Activated T-helper 17 cell treated with anti-CD3 and anti-CD28 coated beads, Interleukin-2, amount 50 U/mL, for 72 hours (primary cell): ENCODE measurements at regions not wholly inside any gene's neighbourhood (a gene's known extent, or its start where the extent isn't known, plus 50 kb on each side); places are given as distances from the start of the nearest gene placed in this dataset.
"Not testable (repeated sequence)": the region's sequence is repeated elsewhere in the genome, so short reads cannot be mapped to it uniquely, and the experiment has no call there.

Experiments
- ATAC-seq: fragments of 150-1000 bp; cut with Tn5 transposase; replicated peaks from 2 replicates; pipeline ENCODE4 v1.10.0; 2021; ENCODE audit warnings: mild to moderate bottlenecking, moderate library complexity
- H3K27ac Mint-ChIP-seq: one replicate; pipeline ENCODE4 v1.8.0; 2022; ENCODE audit warnings: mixed read lengths
- H3K27me3 Mint-ChIP-seq: one replicate; pipeline ENCODE4 v1.8.0; 2022; ENCODE audit warnings: mixed read lengths
- H3K36me3 Mint-ChIP-seq: one replicate; pipeline ENCODE4 v1.8.0; 2022; ENCODE audit warnings: low read depth, mild to moderate bottlenecking, mixed read lengths
- H3K4me1 Mint-ChIP-seq: one replicate; pipeline ENCODE4 v1.8.0; 2022; ENCODE audit warnings: mixed read lengths
- H3K4me3 Mint-ChIP-seq: one replicate; pipeline ENCODE4 v1.8.0; 2022; ENCODE audit warnings: mild to moderate bottlenecking, mixed read lengths
- H3K9me3 Mint-ChIP-seq: one replicate; pipeline ENCODE4 v1.8.0; 2022; ENCODE audit warnings: mixed read lengths

DNA sequence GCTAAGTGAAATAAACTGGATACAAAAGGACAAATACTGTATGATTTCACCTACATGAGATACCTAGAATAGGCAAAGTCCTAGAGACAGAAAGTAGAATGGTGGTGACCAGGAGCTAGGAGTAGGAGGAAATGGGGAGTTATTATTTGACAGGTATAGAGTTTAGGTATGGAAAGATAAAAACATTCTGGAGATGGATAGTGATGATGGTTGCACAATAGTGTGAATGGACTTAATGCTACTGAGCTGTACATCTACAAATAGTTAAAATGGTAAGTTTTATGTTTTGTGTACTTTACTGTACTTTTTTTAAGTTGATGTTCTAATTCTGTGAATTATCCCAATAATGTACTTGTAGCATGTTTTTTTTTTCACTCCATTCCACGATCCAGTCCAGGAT lies 59.5 kb upstream of the RALGPS2 start:
- Mint-ChIP-seq H3K36me3 (no peaks in the 10 kb centered on the region), H3K27ac (no peak overlapping the region)
- ATAC-seq = no peak

DNA sequence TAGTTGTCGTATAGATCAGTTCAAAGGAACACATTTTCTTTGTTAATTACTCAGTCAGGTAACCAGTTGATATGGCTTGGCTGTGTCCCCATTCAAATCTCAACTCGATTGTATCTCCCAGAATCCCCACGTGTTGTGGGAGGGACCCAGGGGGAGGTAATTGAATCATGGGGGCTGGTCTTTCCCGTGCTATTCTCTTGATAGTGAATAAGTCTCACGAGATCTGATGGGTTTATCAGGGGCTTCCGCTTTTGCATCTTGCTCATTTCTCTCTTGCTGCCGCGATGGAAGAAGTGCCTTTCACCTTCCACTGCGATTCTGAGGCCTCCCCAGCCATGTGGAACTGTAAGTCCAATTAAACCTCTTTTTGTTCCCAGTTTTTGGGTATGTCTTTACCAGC lies 58.2 kb upstream of the RALGPS2 start:
- ATAC-seq, H3K36me3 Mint-ChIP-seq, H3K4me3 Mint-ChIP-seq, H3K27ac Mint-ChIP-seq, H3K4me1 Mint-ChIP-seq, H3K9me3 Mint-ChIP-seq: not testable (repeated sequence)
- H3K27me3 Mint-ChIP-seq = peaks cover 21% of the 10 kb centered on the region

More for the DNA sequence above, 59.5 kb upstream of the RALGPS2 start:
- Mint-ChIP-seq H3K9me3 (no peaks in the 10 kb centered on the region), H3K4me1 (no peaks in the 10 kb centered on the region), H3K4me3 (no peak overlapping the region), H3K27me3 (peaks cover 21% of the 10 kb centered on the region)

DNA sequence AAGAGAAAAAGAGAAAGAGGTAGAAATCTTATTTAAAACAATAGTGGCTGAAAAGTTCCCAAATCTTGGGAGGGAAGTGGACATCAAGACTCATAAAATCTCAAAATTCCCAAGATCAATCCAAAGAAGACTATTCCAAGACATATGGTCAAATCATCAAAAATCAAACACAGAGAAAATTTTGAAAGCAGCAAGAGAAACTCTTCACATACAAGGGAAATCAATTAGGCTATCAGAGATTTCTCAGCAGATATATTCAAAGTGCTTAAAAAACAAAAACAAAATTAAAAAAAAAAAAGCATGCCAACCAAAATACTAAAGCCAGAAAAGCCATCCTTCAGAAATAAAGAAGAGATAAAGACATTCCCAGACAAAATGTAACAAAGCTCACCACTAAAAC lies 52.6 kb upstream of the RALGPS2 start:
- H3K4me3 Mint-ChIP-seq = no peak overlapping the region
- no peak overlapping the region for H3K27ac Mint-ChIP-seq
- ATAC-seq = no peak
- peaks cover 5% of the 10 kb centered on the region for H3K9me3 Mint-ChIP-seq
- H3K27me3 Mint-ChIP-seq = peaks cover 5% of the 10 kb centered on the region
- H3K4me1 Mint-ChIP-seq = no peaks in the 10 kb centered on the region
- no peaks in the 10 kb centered on the region for H3K36me3 Mint-ChIP-seq

DNA sequence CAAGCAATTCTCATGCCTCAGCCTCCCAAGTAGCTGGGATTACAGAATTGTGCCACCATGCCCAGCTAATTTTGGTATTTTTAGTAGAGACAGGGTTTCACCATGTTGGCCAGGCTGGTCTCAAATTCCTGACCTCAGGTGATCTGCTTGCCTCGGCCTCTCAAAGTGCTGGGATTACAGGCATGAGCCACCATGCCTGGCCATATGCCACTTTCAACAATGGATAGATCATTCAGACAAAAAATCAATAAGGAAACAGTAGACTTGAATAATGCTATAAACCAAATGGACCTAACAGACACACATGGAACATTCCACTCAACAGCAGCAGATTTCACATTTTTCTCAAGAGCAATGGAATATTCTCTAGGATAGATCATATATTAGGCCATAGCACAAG lies 50.5 kb upstream of the RALGPS2 start:
- H3K4me3 Mint-ChIP-seq = not testable (repeated sequence)

More for the DNA sequence above, 50.5 kb upstream of the RALGPS2 start:
- H3K27me3 Mint-ChIP-seq, H3K36me3 Mint-ChIP-seq, H3K27ac Mint-ChIP-seq, H3K4me1 Mint-ChIP-seq, ATAC-seq, H3K9me3 Mint-ChIP-seq: not testable (repeated sequence)
